Fibroblast of lung (primary cell): ENCODE measurements at regions not wholly inside any gene's neighbourhood (a gene's known extent, or its start where the extent isn't known, plus 50 kb on each side); places are given as distances from the start of the nearest gene placed in this dataset.

Experiments
- DNase-seq, 2 donors: peaks; one replicate each; pipeline versions ENCODE4 v3.0.0 to v3.0.0-alpha.2; 2010; ENCODE audit warnings: low read depth in 2 of 2
- H2AFZ ChIP-seq: 2 replicates; pipeline ENCODE4 v1.5.1; 2012; ENCODE audit warnings: low read length, control low read depth, inconsistent platforms
- H3K27ac ChIP-seq: 2 replicates; pipeline ENCODE4 v1.5.1; 2011; ENCODE audit warnings: low read length, control low read depth; ENCODE audit not compliant: insufficient read depth
- H3K27me3 ChIP-seq: 2 replicates; pipeline ENCODE4 v1.5.1; 2011; ENCODE audit warnings: mild to moderate bottlenecking, low read length; ENCODE audit not compliant: control insufficient read depth, insufficient read depth
- H3K36me3 ChIP-seq: 2 replicates; pipeline ENCODE4 v1.5.1; 2011; ENCODE audit warnings: low read length; ENCODE audit not compliant: control insufficient read depth, insufficient read depth
- H3K4me1 ChIP-seq: 2 replicates; pipeline ENCODE4 v1.5.1; 2011; ENCODE audit warnings: low read length; ENCODE audit not compliant: control insufficient read depth, insufficient read depth; ENCODE audit errors: extremely low read depth
- H3K4me2 ChIP-seq: 2 replicates; pipeline ENCODE4 v1.5.1; 2011; ENCODE audit warnings: low read length, control low read depth; ENCODE audit not compliant: insufficient read depth; ENCODE audit errors: extremely low read depth
- H3K4me3 ChIP-seq, 4 experiments: fragments of 200-600 bp in 1 of 4; sonication (generic) in 1 of 4; replicated peaks in 1 of 4; 2 replicates each; pipeline ENCODE4 v1.5.1; 2011 to 2016; ENCODE audit warnings: low read length in 4 of 4, low read depth in 3 of 4, mild to moderate bottlenecking in 3 of 4, control low read depth in 2 of 4, inconsistent platforms in 1 of 4, mixed read lengths in 1 of 4; ENCODE audit not compliant: insufficient read depth in 1 of 4; ENCODE audit errors: control extremely low read depth in 1 of 4
- H3K79me2 ChIP-seq: 2 replicates; pipeline ENCODE4 v1.5.1; 2012; ENCODE audit warnings: mild to moderate bottlenecking, low read length, inconsistent platforms; ENCODE audit not compliant: control insufficient read depth, insufficient read depth
- H3K9ac ChIP-seq: 2 replicates; pipeline ENCODE4 v1.5.1; 2011; ENCODE audit warnings: mild to moderate bottlenecking, low read length, control low read depth; ENCODE audit not compliant: insufficient read depth
- H3K9me3 ChIP-seq: 2 replicates; pipeline ENCODE4 v1.5.1; 2012; ENCODE audit warnings: low read depth, low read length; ENCODE audit not compliant: control insufficient read depth, insufficient read depth
- H4K20me1 ChIP-seq: 2 replicates; pipeline ENCODE4 v1.5.1; 2011; ENCODE audit warnings: low read length; ENCODE audit not compliant: control insufficient read depth, insufficient read depth; ENCODE audit errors: extremely low read depth
- CTCF ChIP-seq, 2 donors: IDR thresholded peaks in 1 of 2; conservative IDR thresholded peaks in 1 of 2; 1 replicate in 1 of 2; 2 replicates in 1 of 2; pipeline ENCODE4 v1.5.1; 2011 to 2012; ENCODE audit warnings: low read length in 2 of 2, control low read depth in 1 of 2, inconsistent platforms in 1 of 2, low read depth in 1 of 2, mild to moderate bottlenecking in 1 of 2
- EZH2 ChIP-seq: IDR thresholded peaks from 2 replicates; pipeline ENCODE4 v1.5.1; 2012; ENCODE audit warnings: low read length, control low read depth, mild to moderate bottlenecking; ENCODE audit errors: missing control alignments

DNA sequence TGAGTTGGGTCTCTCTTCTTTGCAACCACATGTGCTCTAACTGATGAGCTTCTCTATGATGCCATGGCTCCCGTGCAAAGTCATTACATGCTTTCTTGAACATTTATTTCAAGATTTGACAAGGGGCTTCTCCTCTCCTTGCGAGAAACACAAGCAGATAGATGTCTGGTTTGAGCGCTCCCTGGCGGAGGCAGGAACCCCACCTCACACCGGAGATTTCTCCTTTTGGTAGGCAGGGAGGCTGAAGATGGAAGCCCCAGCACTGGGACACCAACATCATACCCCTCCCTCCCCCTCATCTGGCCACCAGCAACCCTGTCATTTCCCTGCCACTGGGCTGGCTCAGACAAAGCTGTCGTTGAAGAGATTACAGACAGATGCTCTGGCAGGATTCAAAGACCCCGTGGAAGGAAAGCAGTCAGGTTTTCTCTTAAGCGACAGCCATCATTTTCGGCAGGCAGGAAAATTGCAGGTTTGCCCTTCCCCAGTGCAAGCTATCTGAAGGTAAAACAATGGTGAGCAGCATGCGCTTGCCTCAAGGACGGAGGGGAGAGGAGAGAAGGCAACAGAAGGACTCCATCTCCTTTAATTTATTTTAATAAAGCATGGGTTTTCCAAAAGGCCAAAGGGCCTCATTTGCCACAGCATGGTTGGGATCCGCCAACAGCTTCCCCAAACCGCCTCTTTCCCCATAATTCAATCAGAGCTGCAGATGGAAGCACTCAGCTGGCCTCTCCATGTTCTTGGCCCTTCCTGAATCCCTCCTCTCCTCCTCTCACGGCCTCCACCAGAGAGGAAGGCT is 344.1 kb upstream of the TSHZ3 start:
- H3K27ac ChIP-seq, result no peak overlapping the region
- TF ChIP-seq EZH2 (no peak), CTCF (conservative IDR thresholded peaks at IDR 0.05 in 1 of 2, IDR thresholded peaks at IDR 0.05 in 1 of 2; ENCODE audit: low read depth in 1 of 2, low read length in 2 of 2) (no peak)

GRCh38 chr19:31693933-31694269 is 344.7 kb upstream of the TSHZ3 start:
- Histone ChIP-seq H3K9ac (no peak overlapping the region), H2AFZ (no peak overlapping the region), H3K4me3 (no peak overlapping the region), H3K36me3 (no peaks in the 10 kb centered on the region), H3K79me2 (no peaks in the 10 kb centered on the region), H3K9me3 (no peaks in the 10 kb centered on the region), H3K4me2 (no peak overlapping the region), H3K27ac (no peak overlapping the region), H3K27me3 (no peaks in the 10 kb centered on the region), H3K4me1 (no peaks in the 10 kb centered on the region), H4K20me1 (no peaks in the 10 kb centered on the region)
- TF ChIP-seq EZH2 (no peak), CTCF (conservative IDR thresholded peaks at IDR 0.05 in 1 of 2, IDR thresholded peaks at IDR 0.05 in 1 of 2; ENCODE audit: low read depth in 1 of 2, low read length in 2 of 2) (no peak)
- DNase-seq, result no peak

More for the DNA sequence above, 344.1 kb upstream of the TSHZ3 start:
- Histone ChIP-seq H3K27me3 (no peaks in the 10 kb centered on the region), H4K20me1 (no peaks in the 10 kb centered on the region), H3K4me1 (no peaks in the 10 kb centered on the region), H3K9me3 (no peaks in the 10 kb centered on the region), H3K4me3 (no peak overlapping the region), H3K9ac (no peak overlapping the region), H3K4me2 (no peak overlapping the region), H3K36me3 (no peaks in the 10 kb centered on the region), H3K79me2 (no peaks in the 10 kb centered on the region), H2AFZ (no peak overlapping the region)
- DNase-seq, result no peak

GRCh38 chr19:31694761-31695160 is 345.5 kb upstream of the TSHZ3 start:
- TF ChIP-seq EZH2, result no peak
- no peak for TF ChIP-seq CTCF (conservative IDR thresholded peaks at IDR 0.05 in 1 of 2, IDR thresholded peaks at IDR 0.05 in 1 of 2; ENCODE audit: low read depth in 1 of 2, low read length in 2 of 2)
- Histone ChIP-seq H3K9me3 (no peaks in the 10 kb centered on the region), H3K27me3 (no peaks in the 10 kb centered on the region)

More at GRCh38 chr19:31694761-31695160, 345.5 kb upstream of the TSHZ3 start:
- no peaks in the 10 kb centered on the region for H3K4me1 ChIP-seq
- H3K4me3 ChIP-seq, result no peak overlapping the region
- DNase-seq, result no peak
- H2AFZ ChIP-seq, result no peak overlapping the region
- no peaks in the 10 kb centered on the region for H4K20me1 ChIP-seq
- no peak overlapping the region for H3K4me2 ChIP-seq
- H3K9ac ChIP-seq, result no peak overlapping the region
- no peaks in the 10 kb centered on the region for H3K36me3 ChIP-seq
- no peak overlapping the region for H3K27ac ChIP-seq
- no peaks in the 10 kb centered on the region for H3K79me2 ChIP-seq
